GM12864 (cell line): ENCODE measurements at regions not wholly inside any gene's neighbourhood (a gene's known extent, or its start where the extent isn't known, plus 50 kb on each side); places are given as distances from the start of the nearest gene placed in this dataset.
"Not testable (repeated sequence)": the region's sequence is repeated elsewhere in the genome, so short reads cannot be mapped to it uniquely, and the experiment has no call there.

ENCODE experiments used
- DNase-seq: peaks from one replicate; pipeline ENCODE4 v3.0.0-alpha.2; 2011; ENCODE audit warnings: low read depth
- H3K4me3 ChIP-seq: 2 replicates; pipeline ENCODE4 v1.5.1; 2011; ENCODE audit warnings: mild to moderate bottlenecking, low read depth, low read length, control low read depth
- TF ChIP-seq, protein P1 (sequence below): IDR thresholded peaks from 2 replicates; pipeline ENCODE4 v1.5.1; 2011; ENCODE audit warnings: low read depth, mild to moderate bottlenecking, moderate library complexity, low read length, control low read depth, inconsistent platforms; ENCODE audit errors: missing control alignments

DNA sequence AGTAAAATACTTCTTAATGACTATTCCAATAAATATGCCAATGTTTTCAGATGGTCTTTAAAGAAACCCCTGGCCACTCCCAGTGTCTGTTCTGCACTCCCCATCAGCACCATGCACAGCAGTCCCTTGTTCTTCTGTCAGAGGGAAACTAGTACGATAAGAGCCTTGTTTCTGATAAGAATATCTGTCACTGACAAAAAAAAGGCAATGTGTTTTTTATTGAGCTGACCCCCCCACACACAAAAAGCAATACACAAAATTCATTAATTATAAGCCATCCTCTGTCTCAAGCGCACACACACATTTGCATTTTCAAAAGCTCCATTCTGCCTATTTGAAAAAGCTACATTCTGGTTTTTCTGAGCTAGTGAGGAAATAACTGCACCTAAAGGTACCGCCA lies 119.1 kb downstream of the ENC1 start:
- DNase-seq: no peak
- no peak overlapping the region for H3K4me3 ChIP-seq
- TF ChIP-seq, protein P1, sequence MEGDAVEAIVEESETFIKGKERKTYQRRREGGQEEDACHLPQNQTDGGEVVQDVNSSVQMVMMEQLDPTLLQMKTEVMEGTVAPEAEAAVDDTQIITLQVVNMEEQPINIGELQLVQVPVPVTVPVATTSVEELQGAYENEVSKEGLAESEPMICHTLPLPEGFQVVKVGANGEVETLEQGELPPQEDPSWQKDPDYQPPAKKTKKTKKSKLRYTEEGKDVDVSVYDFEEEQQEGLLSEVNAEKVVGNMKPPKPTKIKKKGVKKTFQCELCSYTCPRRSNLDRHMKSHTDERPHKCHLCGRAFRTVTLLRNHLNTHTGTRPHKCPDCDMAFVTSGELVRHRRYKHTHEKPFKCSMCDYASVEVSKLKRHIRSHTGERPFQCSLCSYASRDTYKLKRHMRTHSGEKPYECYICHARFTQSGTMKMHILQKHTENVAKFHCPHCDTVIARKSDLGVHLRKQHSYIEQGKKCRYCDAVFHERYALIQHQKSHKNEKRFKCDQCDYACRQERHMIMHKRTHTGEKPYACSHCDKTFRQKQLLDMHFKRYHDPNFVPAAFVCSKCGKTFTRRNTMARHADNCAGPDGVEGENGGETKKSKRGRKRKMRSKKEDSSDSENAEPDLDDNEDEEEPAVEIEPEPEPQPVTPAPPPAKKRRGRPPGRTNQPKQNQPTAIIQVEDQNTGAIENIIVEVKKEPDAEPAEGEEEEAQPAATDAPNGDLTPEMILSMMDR: no peak

DNA sequence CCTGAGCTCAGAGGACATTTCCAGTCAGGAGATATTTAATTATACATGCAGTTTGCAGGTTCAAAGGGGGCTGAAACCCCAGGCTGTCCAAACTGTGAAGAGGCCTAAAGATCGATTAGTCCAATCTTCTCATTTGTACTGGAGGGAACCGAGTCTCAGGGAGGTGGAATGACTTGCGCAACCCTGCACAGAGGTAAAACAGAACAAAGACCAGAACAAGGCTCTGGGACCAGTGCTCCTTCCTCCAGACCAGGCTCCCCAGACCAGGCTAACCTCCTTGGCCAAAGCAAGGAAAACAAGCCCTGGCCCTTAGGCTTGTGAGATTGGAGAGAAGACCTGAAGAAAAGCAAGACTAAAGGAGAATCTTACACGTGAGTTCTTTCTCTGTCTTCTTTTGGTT lies 120.8 kb downstream of the ENC1 start:
- no peak overlapping the region for H3K4me3 ChIP-seq
- no peak for DNase-seq
- TF ChIP-seq, protein P1: no peak

DNA sequence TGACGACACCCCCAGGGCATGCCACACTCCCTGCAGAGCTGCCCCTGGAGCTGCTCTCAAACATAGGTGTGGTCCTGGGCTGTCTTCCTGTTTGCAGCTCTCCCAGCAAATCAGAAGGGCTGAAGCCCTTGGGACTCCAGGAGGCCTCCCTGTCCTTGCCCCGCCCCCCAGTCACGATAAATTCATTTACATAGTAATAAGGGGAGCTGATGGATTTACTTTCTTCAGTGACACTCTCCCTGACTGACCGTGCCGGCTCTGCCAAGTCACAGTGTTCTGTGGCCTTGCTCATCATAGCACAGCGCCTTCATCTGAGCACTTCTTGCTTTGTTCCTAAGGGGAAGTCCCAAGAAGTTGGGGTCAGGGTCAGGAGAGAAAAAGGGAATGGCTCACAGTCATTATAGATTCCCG lies 121.4 kb downstream of the ENC1 start:
- H3K4me3 ChIP-seq: no peak overlapping the region
- no peak for DNase-seq
- TF ChIP-seq, protein P1: no peak

DNA sequence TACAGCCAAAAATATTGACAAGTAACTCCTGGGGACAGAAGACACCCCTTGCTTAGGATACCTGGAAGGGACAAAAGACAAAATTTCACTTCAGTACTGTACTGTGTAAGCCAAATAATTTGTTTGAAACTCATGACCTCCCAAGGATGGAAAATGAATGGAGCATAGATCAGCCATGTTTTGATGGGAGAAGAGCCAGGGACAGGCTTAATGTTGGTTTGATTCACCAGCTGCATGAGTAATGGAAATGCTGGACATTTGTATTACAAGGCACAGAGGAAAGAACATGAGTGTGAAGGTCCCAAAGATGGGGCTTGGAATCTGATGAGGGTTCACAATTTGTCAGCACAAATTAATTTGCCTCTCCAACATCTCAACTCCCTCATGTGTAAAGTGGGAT lies 122.8 kb downstream of the ENC1 start:
- TF ChIP-seq, protein P1: no peak
- no peak overlapping the region for H3K4me3 ChIP-seq
- DNase-seq: no peak

DNA sequence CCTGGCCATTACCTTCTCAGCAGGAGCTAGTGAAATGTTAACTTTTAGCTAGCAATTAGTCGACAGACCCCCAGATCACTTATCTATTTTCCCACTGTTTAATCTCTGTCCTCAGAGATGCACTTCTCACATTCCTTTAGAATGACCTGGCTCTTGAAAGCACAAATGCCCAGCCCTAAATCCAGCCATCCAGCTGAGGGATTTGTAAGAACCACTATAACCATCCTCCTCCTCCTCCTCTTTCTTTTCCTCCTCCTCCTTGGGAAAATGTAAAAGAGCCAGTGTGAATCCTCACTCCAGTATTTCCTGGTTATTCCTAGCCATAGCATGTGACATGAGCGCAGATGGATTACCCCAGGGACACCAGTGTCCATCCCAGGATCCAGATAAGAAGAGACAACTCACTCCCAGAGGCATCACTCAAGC lies 124.3 kb downstream of the ENC1 start:
- TF ChIP-seq, protein P1: no peak
- no peak for DNase-seq
- H3K4me3 ChIP-seq: no peak overlapping the region

DNA sequence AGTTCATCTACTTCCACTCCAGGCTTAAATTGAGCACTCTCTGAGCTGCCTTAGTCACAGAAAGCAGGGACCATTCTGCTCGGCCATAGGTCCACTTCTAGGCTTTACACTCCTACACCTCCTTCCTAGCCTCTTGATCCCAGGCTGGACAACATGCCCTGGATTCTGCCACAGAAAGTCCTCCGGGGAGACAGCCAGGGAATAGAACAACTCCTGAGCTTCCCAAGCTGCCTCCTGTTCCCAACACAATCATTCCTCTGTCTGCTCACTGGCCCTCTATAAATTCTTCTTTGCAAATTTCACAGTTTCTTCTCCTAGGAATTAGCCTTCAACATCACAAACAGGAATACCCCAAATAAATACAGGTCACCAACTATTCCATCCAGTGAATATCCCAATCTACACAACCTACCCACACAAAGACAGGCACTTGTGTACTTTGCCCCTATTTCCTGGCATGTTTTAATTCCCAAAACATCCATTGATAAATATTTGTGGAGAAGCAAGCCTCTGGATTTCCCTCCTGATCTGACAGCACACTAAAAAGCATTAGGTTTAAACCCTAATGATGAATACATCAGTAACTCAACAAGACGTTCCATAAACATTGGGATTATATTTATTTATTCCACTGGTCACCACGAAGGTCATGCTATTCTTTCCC lies 125.5 kb downstream of the ENC1 start:
- H3K4me3 ChIP-seq: no peak overlapping the region
- TF ChIP-seq, protein P1: no peak
- no peak for DNase-seq

DNA sequence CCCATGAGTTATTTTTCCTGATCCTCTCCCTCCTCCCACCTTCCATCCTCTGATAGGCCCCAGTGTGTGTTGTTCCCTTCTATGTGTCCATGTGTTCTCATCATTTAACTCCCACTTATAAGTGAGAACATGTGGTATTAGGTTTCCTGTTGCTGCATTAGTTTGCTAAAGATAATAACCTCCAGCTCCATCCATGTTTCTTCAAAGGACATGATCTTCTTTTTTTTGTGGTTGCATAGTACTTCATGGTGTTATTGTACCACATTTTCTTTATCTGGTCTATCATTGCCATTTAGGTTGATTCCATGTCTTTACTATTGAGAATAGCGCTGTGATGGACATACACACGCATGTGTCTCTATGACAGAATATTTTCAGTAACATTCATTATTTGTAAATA lies 128.8 kb downstream of the ENC1 start:
- DNase-seq, H3K4me3 ChIP-seq: not testable (repeated sequence)
